ENCODE measurements at regions not wholly inside any gene's neighbourhood (a gene's known extent, or its start where the extent isn't known, plus 50 kb on each side); places are given as distances from the start of the nearest gene placed in this dataset.

GRCh38 chr5:148910686-148911361, 84.4 kb downstream of the ADRB2 start:
- TF ChIP-seq CTCF (IDR thresholded peaks at IDR 0.05) (no peak), EZH2 (IDR thresholded peaks at IDR 0.05; ENCODE audit: borderline replicate concordance, insufficient read depth, low read depth, low read length, poor library complexity, severe bottlenecking) (no peak)

Measured in B cell (primary cell).